HG02763 (cell line): ENCODE measurements at regions not wholly inside any gene's neighbourhood (a gene's known extent, or its start where the extent isn't known, plus 50 kb on each side); places are given as distances from the start of the nearest gene placed in this dataset.
"Not testable (repeated sequence)": the region's sequence is repeated elsewhere in the genome, so short reads cannot be mapped to it uniquely, and the experiment has no call there.

ENCODE experiments used
- ATAC-seq: cut with Tn5 transposase; IDR thresholded peaks from one replicate; pipeline ENCODE4 v1.9.1; 2021; ENCODE audit warnings: mild to moderate bottlenecking, moderate library complexity; ENCODE audit not compliant: unreplicated experiment

- ATAC-seq, result no peak
These were observed 329.0 kb upstream of the TMTC4 start for GRCh38 chr13:101003566-101003965.

DNA sequence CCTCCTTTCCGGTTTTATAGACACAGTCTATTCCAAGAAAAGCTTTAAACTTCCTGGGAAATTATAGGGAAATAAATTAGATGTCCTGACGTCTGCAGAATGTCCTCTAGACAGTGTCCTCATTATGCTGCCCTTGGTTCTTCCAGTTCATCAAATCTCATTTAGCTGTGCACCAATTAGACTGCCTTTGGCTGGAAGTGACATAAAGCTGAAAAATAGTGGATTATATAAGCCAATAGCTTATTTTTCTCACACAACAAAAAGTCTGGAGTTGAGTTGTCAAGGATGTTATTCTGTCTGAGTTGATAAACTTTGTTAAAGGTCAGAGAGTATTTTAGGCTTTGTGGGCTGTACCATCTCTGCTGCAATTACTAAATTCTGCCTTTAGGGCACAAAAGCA, 314.8 kb upstream of the TMTC4 start:
- ATAC-seq, result no peak

- no peak for ATAC-seq
These were observed 314.3 kb upstream of the TMTC4 start for GRCh38 chr13:100988921-100989320.

- no peak for ATAC-seq
These were observed 313.4 kb upstream of the TMTC4 start for GRCh38 chr13:100987948-100988347.

DNA sequence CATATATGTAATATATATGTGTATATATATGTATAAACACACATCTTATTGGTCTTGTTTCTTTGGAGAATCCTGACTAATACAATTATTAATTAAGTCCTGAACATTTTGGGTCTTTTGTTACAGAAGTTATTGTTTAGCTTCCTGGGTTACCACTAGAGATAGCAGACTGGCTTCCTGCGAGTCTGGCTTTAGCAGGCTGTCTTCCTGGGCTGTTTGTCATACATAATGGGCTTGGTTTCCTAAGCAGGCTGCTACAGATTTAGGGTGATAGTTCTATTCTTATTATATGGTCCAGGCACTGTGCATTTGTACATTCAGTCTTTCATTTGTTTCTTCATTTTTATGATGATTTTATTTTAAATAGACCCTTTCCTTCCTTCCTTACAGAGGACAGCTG, 312.0 kb upstream of the TMTC4 start:
- ATAC-seq, result no peak

- no peak for ATAC-seq
These were observed 309.6 kb upstream of the TMTC4 start for GRCh38 chr13:100984085-100984705.

DNA sequence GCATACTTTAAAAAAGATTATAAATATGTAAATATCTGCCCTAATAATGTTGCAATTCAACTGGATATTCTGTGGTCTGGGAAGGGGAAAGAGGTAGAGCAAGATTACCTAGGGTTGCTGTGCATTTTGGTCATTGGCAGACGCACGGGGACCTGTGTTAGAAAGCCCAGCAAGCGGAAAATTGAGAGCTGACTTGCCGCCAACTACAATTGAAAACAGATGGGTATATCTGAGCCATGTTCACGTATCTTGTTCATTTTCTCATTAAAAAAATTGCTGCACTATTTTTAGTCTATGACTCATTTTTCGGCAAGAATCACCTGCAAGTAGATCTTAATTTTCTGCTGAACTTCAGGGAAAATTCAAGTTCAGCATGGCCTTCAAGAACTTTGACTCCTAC, 308.5 kb upstream of the TMTC4 start:
- no peak for ATAC-seq

GRCh38 chr13:100980171-100980570, 305.6 kb upstream of the TMTC4 start:
- ATAC-seq, result no peak

GRCh38 chr13:100977841-100978240, 303.2 kb upstream of the TMTC4 start:
- no peak for ATAC-seq

DNA sequence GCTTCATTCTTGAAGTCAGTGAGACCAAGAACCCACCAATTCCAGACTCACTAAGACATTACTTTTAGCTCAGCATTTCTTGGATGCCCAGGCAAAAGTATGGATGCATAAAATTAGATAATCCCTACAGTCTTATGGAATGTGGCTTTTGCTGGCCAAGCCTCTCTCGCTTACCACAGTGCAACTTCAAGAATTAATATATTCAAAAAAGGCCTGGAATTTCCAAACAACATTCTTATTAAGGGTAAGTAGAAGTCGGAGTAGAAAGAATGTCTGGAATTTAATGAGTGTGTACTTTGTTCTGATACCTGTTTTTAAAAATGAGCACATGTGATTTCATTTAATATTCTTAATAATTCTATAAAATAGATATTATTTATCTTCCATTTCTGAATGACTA, 302.4 kb upstream of the TMTC4 start:
- ATAC-seq, result no peak

- ATAC-seq, result not testable (repeated sequence)
These were observed 301.1 kb upstream of the TMTC4 start for GRCh38 chr13:100975666-100976065.

- no peak for ATAC-seq
These were observed 288.0 kb upstream of the TMTC4 start for GRCh38 chr13:100962585-100962984.

DNA sequence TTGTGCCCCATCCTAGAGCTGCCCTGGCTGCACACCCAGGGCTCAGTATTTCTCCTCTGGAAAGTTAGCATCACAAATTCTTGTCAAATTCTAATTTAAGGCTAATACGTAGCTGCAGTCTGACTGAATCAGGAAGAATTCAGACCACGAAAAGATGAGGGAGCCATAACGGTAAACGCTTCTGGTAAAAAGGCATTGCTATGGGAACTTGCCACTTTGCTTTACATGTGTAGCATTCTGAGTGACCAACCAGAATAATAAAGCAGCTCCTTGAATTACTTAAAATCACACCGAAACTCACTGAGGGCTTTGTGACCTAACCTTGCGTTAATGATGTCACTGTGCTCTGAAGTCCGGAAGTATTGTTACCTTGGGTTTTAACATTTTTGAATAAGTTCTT, 286.6 kb upstream of the TMTC4 start:
- ATAC-seq, result no peak

- ATAC-seq, result no peak
These were observed 284.2 kb upstream of the TMTC4 start for GRCh38 chr13:100958831-100959230.

- no peak for ATAC-seq
These were observed 283.1 kb upstream of the TMTC4 start for GRCh38 chr13:100957741-100958140.

DNA sequence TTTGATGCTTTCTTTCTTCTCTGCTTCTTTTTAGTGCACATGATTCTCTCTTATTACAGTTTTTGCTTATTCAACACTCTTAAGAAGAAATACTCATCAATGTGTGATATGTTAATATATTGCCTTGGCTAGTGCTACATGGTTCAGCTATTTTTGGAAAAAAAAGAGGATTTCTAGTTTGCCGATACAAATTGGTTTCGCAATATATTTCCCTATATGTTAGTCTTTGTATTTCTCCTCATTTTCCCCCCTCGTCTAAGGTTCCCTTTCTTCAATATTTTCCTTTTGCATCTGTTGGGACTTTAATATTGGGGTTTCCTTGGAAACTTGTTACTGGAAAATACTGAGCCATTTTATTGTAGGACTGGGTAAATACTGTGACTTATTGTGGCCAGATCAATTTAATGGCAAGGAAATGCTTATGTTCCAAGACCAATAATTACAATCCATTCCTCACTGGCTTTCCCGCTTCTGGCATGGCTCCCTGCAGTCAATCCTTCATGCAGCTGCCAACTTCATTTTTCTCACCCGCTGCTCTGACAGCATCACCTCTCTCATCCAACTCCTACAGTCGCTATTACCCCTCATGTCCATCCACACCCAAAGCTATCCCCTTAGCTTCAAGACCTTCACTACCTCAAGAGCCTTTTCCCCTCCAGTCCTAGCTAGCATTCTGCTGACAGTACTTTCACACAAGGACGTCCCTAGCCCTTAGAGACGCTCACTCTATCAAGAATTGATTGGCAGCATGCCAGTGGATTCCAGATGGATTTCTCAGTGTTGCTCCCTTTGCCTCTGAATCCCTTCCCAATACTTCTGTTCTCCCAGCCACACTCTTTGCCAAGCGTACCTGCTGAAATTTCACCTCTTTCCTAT, 280.1 kb upstream of the TMTC4 start:
- ATAC-seq, result no peak

DNA sequence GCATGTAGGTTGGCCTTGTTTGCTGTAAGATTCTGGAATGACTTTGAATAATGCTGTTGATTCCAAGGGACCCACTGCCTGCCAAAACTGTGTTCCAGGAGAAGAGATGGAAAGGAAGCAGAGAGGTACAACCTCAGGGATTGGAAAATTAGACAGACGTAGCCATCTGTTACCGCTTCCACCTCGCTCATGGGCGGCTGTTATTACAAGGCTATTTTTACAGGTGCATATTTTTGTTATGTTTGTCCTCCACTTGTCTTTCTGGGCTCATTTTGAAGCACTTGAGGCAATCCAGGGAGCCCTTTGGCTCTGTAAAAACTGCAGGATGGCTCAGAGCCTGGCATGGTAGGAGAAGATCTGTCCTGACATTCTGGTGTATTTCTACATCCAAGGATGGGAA, 276.4 kb upstream of the TMTC4 start:
- no peak for ATAC-seq

- ATAC-seq, result not testable (repeated sequence)
These were observed 274.3 kb upstream of the TMTC4 start for GRCh38 chr13:100948937-100949336.

GRCh38 chr13:100946588-100946987, 272.0 kb upstream of the TMTC4 start:
- no peak for ATAC-seq

GRCh38 chr13:100944791-100945345, 270.3 kb upstream of the TMTC4 start:
- ATAC-seq, result no peak

DNA sequence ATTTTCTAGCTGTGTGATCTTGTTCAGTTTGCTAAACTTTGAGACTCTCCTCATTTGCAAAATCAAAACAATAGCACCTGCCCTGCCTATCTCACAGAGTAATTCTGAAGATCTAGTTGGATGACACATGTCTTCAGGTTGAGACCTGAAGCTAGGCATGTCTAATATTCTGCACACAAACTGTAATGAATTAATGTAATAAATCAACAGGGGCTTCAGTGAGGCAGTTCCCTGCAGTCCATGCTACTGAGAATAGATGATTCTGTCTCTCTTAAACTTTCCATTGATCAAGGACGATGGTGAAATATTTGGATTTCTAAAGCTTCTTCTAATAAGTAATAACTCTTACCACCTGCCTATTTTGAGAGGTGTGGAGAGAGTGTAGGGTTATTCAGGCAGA, 268.1 kb upstream of the TMTC4 start:
- ATAC-seq, result no peak
